ENCODE measurements at regions not wholly inside any gene's neighbourhood (a gene's known extent, or its start where the extent isn't known, plus 50 kb on each side); places are given as distances from the start of the nearest gene placed in this dataset.
"Not testable (repeated sequence)": the region's sequence is repeated elsewhere in the genome, so short reads cannot be mapped to it uniquely, and the experiment has no call there.

- no peak for DNase-seq
Measured at GRCh38 chr12:27133022-27133590, 50.7 kb upstream of the C12orf71 start.

- no peak for DNase-seq
Measured at GRCh38 chr12:27140478-27140969, 58.1 kb upstream of the C12orf71 start.

GRCh38 chr12:27142101-27142721, 59.8 kb upstream of the C12orf71 start:
- DNase-seq = peak; percentile 73 to 79

GRCh38 chr12:27143256-27144069, 61.1 kb upstream of the C12orf71 start:
- DNase-seq = peak; percentile 34 to 37

- not testable (repeated sequence) for DNase-seq
Measured at GRCh38 chr12:27145725-27146124, 63.3 kb upstream of the C12orf71 start.

GRCh38 chr12:27148373-27148772, 66.0 kb upstream of the C12orf71 start:
- DNase-seq = no peak

GRCh38 chr12:27148791-27149190, 66.4 kb upstream of the C12orf71 start:
- DNase-seq = no peak

GRCh38 chr12:27151479-27151878, 69.1 kb upstream of the C12orf71 start:
- DNase-seq = no peak

- no peak for DNase-seq
Measured at GRCh38 chr12:27158297-27158696, 75.9 kb upstream of the C12orf71 start.

GRCh38 chr12:27161458-27162228, 79.3 kb upstream of the C12orf71 start:
- no peak for DNase-seq

- no peak for DNase-seq
Measured at GRCh38 chr12:27162229-27162537, 79.8 kb upstream of the C12orf71 start.

GRCh38 chr12:27163048-27163715, 80.8 kb upstream of the C12orf71 start:
- DNase-seq = no peak

GRCh38 chr12:27163894-27164293, 80.2 kb upstream of the STK38L start:
- DNase-seq = no peak

GRCh38 chr12:27164330-27165040, 79.6 kb upstream of the STK38L start:
- DNase-seq = no peak

- not testable (repeated sequence) for DNase-seq
Measured at GRCh38 chr12:27165958-27166357, 78.1 kb upstream of the STK38L start.

GRCh38 chr12:27171494-27171893, 72.6 kb upstream of the STK38L start:
- DNase-seq = not testable (repeated sequence)

GRCh38 chr12:27176765-27177164, 67.3 kb upstream of the STK38L start:
- peak; percentile 92 to 94 for DNase-seq

- peak; percentile 40 to 52 for DNase-seq
Measured at GRCh38 chr12:27177706-27178105, 66.4 kb upstream of the STK38L start.

- DNase-seq = no peak
Measured at GRCh38 chr12:27178255-27178654, 65.8 kb upstream of the STK38L start.

GRCh38 chr12:27178723-27179399, 65.2 kb upstream of the STK38L start:
- DNase-seq = no peak

All from inflammatory macrophage (primary cell).